GM12873 (cell line): ENCODE measurements at regions not wholly inside any gene's neighbourhood (a gene's known extent, or its start where the extent isn't known, plus 50 kb on each side); places are given as distances from the start of the nearest gene placed in this dataset.

Experiments
- TF ChIP-seq, protein P1 (sequence below): IDR thresholded peaks from 2 replicates; pipeline ENCODE4 v1.5.1; 2012; ENCODE audit warnings: low read depth, mild to moderate bottlenecking, moderate library complexity, low read length, control low read depth; ENCODE audit not compliant: insufficient read depth; ENCODE audit errors: missing control alignments

DNA sequence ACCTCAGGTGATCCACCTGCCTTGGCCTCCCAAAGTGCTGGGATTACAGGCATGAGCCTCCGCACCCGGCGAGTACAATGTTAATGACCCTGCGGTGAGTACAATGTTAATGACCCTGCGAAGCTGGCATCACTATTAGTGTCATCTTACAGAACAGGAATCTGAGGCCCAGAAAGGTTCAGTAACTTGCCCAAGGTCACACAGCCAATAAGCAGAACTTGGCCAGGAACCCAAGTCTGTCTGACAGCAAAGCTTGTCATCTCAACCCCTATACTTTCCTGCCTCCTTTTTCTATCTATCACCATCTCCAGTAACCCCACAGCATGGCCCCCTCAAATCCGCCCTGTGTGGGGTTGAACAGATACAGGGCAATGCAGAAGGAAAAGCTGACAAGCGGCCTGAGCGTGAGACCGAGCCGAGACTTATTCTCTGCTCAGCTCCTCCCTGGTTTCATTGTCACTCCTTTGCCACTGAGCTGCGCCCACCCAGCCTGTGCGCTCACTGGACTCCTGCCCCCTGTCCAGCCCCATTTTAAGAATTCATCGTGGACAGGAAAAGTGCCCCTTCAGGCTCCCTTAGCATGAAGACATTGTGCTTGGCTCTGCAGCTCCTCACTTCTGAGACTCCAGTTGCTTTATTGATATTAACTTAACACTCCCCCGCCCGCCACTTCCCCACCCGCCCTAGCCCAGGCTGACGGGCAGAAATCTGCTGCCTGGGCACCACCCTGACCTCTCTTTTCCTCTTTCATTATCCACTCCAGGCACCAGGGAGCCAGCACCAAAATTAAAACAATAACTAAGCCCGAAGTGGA lies 58.1 kb upstream of the LBX1 start:
- TF ChIP-seq, protein P1, sequence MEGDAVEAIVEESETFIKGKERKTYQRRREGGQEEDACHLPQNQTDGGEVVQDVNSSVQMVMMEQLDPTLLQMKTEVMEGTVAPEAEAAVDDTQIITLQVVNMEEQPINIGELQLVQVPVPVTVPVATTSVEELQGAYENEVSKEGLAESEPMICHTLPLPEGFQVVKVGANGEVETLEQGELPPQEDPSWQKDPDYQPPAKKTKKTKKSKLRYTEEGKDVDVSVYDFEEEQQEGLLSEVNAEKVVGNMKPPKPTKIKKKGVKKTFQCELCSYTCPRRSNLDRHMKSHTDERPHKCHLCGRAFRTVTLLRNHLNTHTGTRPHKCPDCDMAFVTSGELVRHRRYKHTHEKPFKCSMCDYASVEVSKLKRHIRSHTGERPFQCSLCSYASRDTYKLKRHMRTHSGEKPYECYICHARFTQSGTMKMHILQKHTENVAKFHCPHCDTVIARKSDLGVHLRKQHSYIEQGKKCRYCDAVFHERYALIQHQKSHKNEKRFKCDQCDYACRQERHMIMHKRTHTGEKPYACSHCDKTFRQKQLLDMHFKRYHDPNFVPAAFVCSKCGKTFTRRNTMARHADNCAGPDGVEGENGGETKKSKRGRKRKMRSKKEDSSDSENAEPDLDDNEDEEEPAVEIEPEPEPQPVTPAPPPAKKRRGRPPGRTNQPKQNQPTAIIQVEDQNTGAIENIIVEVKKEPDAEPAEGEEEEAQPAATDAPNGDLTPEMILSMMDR, result no peak

DNA sequence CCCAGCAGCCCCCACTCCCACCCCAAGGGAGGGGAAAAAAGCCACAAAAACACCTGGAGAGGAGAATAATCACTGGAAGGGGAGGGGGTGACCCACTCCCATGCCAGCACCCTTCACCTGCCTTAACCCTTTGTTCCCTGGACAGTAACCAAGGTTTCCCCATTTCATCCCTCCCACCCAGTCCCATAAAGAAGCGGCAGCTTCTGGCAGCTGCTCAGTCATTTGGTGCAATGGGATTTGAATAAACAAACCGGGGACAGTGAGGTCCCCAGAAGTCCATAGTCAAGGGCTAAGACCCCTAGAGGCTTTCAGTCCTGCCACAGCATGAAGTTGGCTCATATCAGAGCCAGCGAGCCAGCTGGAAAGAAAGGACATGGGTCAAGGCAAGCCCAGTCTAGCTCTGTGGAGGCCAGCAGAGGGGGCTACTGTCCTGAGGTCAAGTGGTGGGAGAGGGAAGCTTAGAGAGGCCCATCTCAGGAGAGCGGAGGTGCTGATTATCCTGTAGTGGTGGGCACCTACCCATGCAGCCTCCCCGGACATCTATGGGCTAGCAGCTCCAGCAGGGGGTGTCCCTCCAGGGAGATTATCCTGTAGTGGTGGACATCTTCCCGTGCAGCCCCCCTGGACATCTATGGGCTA lies 58.9 kb upstream of the LBX1 start:
- TF ChIP-seq, protein P1, result peak; percentile 23

DNA sequence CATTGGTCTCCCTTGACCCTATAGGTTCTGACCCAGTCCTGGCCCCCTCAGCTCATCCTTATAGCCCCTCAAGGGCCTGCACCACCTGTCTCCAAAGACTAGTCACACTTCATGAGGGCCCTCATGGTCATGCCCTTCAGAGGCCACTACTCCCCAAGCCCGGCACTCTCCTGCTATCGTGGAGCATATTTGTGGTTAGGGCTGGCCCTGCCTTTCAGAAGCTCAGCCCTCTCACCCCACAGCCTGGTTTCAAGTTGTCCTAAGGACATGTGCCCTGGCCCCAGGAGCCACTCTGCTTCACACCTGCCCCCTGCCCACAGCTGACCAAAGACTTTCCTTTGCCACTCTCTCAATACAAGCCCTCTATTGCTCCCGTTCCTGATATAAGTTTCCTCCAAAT lies 60.3 kb upstream of the LBX1 start:
- TF ChIP-seq, protein P1, result no peak

DNA sequence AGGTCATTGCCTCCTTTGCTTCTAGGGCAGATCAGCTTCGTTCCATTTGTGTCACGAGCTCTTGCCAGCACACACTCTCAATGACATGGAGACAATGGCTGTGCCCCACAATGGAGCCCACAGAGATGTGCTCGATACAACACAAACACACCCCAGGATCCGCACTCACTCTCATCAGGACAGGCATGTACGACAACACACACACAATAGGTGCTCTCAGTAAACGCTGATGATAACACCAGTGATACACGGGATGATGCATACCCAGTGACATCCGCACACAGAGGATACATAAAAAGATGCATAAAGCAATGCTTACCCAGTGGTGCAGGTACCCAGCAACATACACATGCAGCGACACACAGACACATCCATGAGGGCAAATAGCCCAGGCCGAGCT lies 61.2 kb upstream of the LBX1 start:
- TF ChIP-seq, protein P1, result no peak

DNA sequence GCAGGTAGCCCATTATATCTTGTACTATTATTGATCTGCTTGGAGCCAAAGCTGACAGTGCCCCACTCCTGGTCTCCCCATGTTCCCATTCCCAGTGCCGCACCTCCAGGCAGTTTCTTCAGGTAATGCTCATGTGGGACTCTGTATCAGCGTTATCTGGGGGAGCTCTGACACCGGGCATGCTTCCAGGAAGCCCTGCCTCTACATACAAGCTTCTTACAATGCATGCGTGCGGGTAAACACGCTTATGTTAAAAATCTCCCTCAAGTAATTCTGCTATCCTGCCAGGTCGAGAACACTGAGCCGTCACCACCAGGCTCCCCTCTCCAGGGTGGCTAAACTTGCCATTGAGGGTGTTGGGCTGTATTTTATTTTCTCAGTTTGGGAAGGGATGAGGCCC lies 61.6 kb upstream of the LBX1 start:
- TF ChIP-seq, protein P1, result no peak

DNA sequence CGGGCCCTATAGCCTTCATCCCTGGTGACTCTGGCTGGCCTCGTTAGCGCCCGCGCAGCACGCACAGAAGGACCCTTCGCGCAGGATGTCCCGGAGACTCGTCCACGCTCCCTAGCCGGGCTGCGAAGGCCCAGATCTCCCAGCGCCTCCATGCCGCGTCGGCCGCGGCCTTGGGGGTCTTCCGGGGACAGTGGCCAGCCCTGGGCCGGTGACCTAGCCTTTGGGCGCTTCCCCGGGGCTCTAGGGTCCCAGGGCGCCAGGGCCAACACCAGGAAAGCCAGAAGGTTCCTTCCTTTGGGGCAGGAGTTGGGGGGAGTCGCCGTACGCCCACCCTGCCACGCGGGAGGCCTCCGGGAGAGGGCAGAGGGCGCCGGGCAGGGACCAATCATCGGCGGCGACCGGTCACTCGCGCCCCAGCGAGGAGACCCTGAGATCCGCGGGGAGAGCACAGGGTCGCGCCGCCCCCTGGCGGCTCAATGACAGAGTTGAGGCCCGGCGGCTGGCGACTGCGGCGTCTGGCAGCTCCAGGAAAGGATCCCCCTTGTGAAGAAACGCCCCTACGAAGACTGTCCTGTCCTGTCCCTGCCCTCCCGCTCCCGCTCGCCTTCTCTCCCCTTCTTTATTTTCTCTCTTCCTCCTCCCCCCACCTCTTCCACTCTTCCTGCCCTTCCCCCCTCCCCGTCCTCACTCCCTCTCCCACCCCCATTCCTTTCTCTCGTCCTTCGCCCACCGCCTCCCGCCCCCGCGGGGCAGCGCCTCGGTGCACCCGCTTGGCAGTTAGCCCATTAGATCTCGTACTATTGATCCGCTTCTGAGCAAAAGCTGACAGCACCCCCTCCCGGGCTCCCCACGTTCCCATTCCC lies 62.3 kb upstream of the LBX1 start:
- TF ChIP-seq, protein P1, result peak; percentile 69
